ENCODE measurements at regions not wholly inside any gene's neighbourhood (a gene's known extent, or its start where the extent isn't known, plus 50 kb on each side); places are given as distances from the start of the nearest gene placed in this dataset.

DNA sequence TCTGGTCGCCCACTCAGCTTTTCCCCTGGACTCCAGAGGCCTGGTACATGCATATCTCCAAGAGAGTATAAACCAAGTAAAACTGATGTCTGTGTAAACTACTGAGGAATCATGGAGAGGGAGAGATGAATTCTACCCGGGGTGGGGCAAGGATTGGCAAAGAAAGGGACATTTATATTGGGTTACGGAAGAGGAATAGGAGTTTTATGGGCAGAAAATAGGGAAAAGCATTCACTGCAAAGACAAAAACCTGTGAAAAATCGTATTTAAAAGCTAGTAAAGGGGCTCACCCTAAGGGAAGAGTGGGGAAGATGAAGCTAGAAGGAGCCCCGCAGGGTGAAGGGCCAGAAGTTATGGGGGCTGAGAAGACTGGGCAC lies 248.0 kb upstream of the KLF4 start:
- TF ChIP-seq POLR2A (IDR thresholded peaks at IDR 0.05; ENCODE audit: low read length): no peak
- no peak for TF ChIP-seq GATA1 (IDR thresholded peaks at IDR 0.05; ENCODE audit: low read depth, low read length)

All from erythroblast (primary cell).